Stomach (tissue), 8 donors: ENCODE measurements at regions not wholly inside any gene's neighbourhood (a gene's known extent, or its start where the extent isn't known, plus 50 kb on each side); places are given as distances from the start of the nearest gene placed in this dataset.

ENCODE experiments used
- DNase-seq, 2 donors: peaks; one replicate each; pipeline versions ENCODE4 v3.0.0 to v3.0.0-alpha.2; 2013 to 2019
- H3K27ac ChIP-seq, 5 donors: fragments of 200-600 bp in 4 of 5; sonication (generic) in 4 of 5; one replicate each; pipeline ENCODE4 v1.5.1; 2013 to 2019; ENCODE audit warnings: mild to moderate bottlenecking in 1 of 5, moderate library complexity in 1 of 5
- H3K27me3 ChIP-seq, 3 donors: fragments of 200-600 bp; sonication (generic); one replicate each; pipeline ENCODE4 v1.5.1; 2017 to 2019; ENCODE audit warnings: mixed run types in 1 of 3
- H3K36me3 ChIP-seq, 4 donors: fragments of 200-600 bp; sonication (generic); 1 replicate in 3 of 4; 2 replicates in 1 of 4; pipeline ENCODE4 v1.5.1; 2016 to 2019
- H3K4me1 ChIP-seq, 4 donors: fragments of 200-600 bp; sonication (generic); one replicate each; pipeline ENCODE4 v1.5.1; 2016 to 2019
- H3K4me3 ChIP-seq, 4 donors: fragments of 200-600 bp; sonication (generic) in 3 of 4; one replicate each; pipeline ENCODE4 v1.5.1; 2016 to 2019; ENCODE audit warnings: mild to moderate bottlenecking in 1 of 4
- H3K9me3 ChIP-seq, 4 donors: fragments of 200-600 bp; sonication (generic); one replicate each; pipeline ENCODE4 v1.5.1; 2016 to 2019
- CTCF ChIP-seq, 7 experiments: fragments of 450-650 bp in 4 of 7; fragments of 200-600 bp in 3 of 7; sonication (generic) in 3 of 7; IDR thresholded peaks; one replicate each; pipeline ENCODE4 v1.5.1; 2016 to 2019; ENCODE audit warnings: antibody characterized with exemption in 7 of 7, control low read depth in 2 of 7, mild to moderate bottlenecking in 1 of 7
- EP300 ChIP-seq: sonication (generic); formaldehyde crosslinking; IDR thresholded peaks from one replicate; pipeline ENCODE4 v1.6.1; 2017; ENCODE audit warnings: antibody characterized with exemption
- POLR2A ChIP-seq, 4 donors: fragments of 450-650 bp; IDR thresholded peaks; one replicate each; pipeline ENCODE4 v1.6.1; 2016; ENCODE audit warnings: antibody characterized with exemption in 4 of 4, control low read depth in 2 of 4, mild to moderate bottlenecking in 1 of 4, moderate library complexity in 1 of 4
- POLR2AphosphoS5 ChIP-seq, 3 donors: sonication (generic); formaldehyde crosslinking; IDR thresholded peaks; one replicate each; pipeline ENCODE4 v1.6.1; 2016; ENCODE audit warnings: antibody characterized with exemption in 3 of 3
- WGBS, 5 donors: extraction: QIAGEN DNeasy Blood & Tissue Kit in 3 of 5; methylation state at CpG; one replicate each; pipeline versions ENCODE4 v1.1.5 to v1.1.7; 2013 to 2018; 5-methylcytosine and 5-hydroxymethylcytosine counted together
- intact Hi-C: fragments of 100-400 bp; cut with DNase I; formaldehyde crosslinking; loops from one replicate; pipeline ENCODE4 v1.15.1; 2023; ENCODE audit warnings: low total_unique reads
- donor health status: healthy with polysubstance abuse.
- donor health status: Bipolar disorder and iron deficiency.
- donor health status: healthy.

- Histone ChIP-seq H3K4me1 (no peaks in the 10 kb centered on the region), H3K27ac (no peak overlapping the region), H3K4me3 (no peak overlapping the region), H3K36me3 (no peaks in the 10 kb centered on the region), H3K27me3 (no peaks in the 10 kb centered on the region), H3K9me3 (no peaks in the 10 kb centered on the region)
- no peak for TF ChIP-seq POLR2AphosphoS5 (IDR thresholded peaks at IDR 0.05)
- no peak for TF ChIP-seq POLR2A (IDR thresholded peaks at IDR 0.05)
- intact Hi-C loops = no loop called here
- peak in 1 of 2 donors; percentile 26 for DNase-seq
- 65 to 77% (median 75%) methylated on average over 19 to 20 of the region's 20 CpGs for WGBS, 5 donors
Observed at GRCh38 chr6:159422041-159422984, 253.1 kb downstream of the FNDC1 start.

- no peaks in the 10 kb centered on the region for H3K4me1 ChIP-seq
- TF ChIP-seq CTCF (IDR thresholded peaks at IDR 0.05) = no peak
- TF ChIP-seq EP300 = no peak
- no peak for TF ChIP-seq POLR2A (IDR thresholded peaks at IDR 0.05)
- TF ChIP-seq POLR2AphosphoS5 (IDR thresholded peaks at IDR 0.05) = no peak
- H3K27ac ChIP-seq = no peak overlapping the region
- peaks cover 0 to 5% (median 0%) of the 10 kb centered on the region in 4 donors for H3K9me3 ChIP-seq
- DNase-seq = no peak
- 75 to 95% (median 91%) methylated on average over 7 of the region's 7 CpGs for WGBS, 5 donors
- no peak overlapping the region for H3K4me3 ChIP-seq
- H3K36me3 ChIP-seq = no peaks in the 10 kb centered on the region
- H3K27me3 ChIP-seq = no peaks in the 10 kb centered on the region
- intact Hi-C loops = no loop called here
Observed at GRCh38 chr6:159421586-159421985, 252.4 kb downstream of the FNDC1 start.

GRCh38 chr6:159418997-159419396 lies 249.8 kb downstream of the FNDC1 start:
- 18 to 30% (median 29%) methylated on average over 2 of the region's 2 CpGs for WGBS, 5 donors
- no peaks in the 10 kb centered on the region for H3K36me3 ChIP-seq
- H3K27me3 ChIP-seq = no peaks in the 10 kb centered on the region
- TF ChIP-seq POLR2AphosphoS5 (IDR thresholded peaks at IDR 0.05) = no peak
- no peak for TF ChIP-seq CTCF (IDR thresholded peaks at IDR 0.05)
- no peak for TF ChIP-seq POLR2A (IDR thresholded peaks at IDR 0.05)
- TF ChIP-seq EP300 = no peak
- intact Hi-C loops = no loop called here
- H3K9me3 ChIP-seq = peaks cover 0 to 30% (median 23%) of the 10 kb centered on the region in 4 donors
- DNase-seq = peak in 1 of 2 donors; percentile 74
- H3K4me3 ChIP-seq = no peak overlapping the region
- no peak overlapping the region for H3K27ac ChIP-seq
- H3K4me1 ChIP-seq = no peaks in the 10 kb centered on the region

GRCh38 chr6:159416891-159417560 lies 247.8 kb downstream of the FNDC1 start:
- no peak for TF ChIP-seq POLR2A (IDR thresholded peaks at IDR 0.05)
- no peak for TF ChIP-seq CTCF (IDR thresholded peaks at IDR 0.05)
- TF ChIP-seq POLR2AphosphoS5 (IDR thresholded peaks at IDR 0.05) = no peak
- TF ChIP-seq EP300 = no peak
- 69 to 94% (median 85%) methylated on average over 4 of the region's 4 CpGs for WGBS, 5 donors
- no peak for DNase-seq
- H3K27me3 ChIP-seq = no peaks in the 10 kb centered on the region
- H3K27ac ChIP-seq = no peak overlapping the region
- peaks cover 0 to 31% (median 23%) of the 10 kb centered on the region in 4 donors for H3K9me3 ChIP-seq
- no peaks in the 10 kb centered on the region for H3K4me1 ChIP-seq
- intact Hi-C loops = no loop called here
- no peaks in the 10 kb centered on the region for H3K36me3 ChIP-seq
- no peak overlapping the region for H3K4me3 ChIP-seq
